ENCODE measurements at regions not wholly inside any gene's neighbourhood (a gene's known extent, or its start where the extent isn't known, plus 50 kb on each side); places are given as distances from the start of the nearest gene placed in this dataset.
A peak's percentile ranks its signal among the peaks of the same experiment; 100 is the strongest.
"Not testable (repeated sequence)": the region's sequence is repeated elsewhere in the genome, so short reads cannot be mapped to it uniquely, and the experiment has no call there.

- DNase-seq: no peak
- no peak for TF ChIP-seq GATA1 (IDR thresholded peaks at IDR 0.05; ENCODE audit: low read depth, low read length)
- no peak for TF ChIP-seq POLR2A (IDR thresholded peaks at IDR 0.05; ENCODE audit: low read length)
Observed at GRCh38 chr18:78796693-78797455, 182.7 kb upstream of the SALL3 start.

GRCh38 chr18:78797499-78797898 is 182.1 kb upstream of the SALL3 start:
- no peak for TF ChIP-seq GATA1 (IDR thresholded peaks at IDR 0.05; ENCODE audit: low read depth, low read length)
- TF ChIP-seq POLR2A (IDR thresholded peaks at IDR 0.05; ENCODE audit: low read length): no peak
- DNase-seq: no peak

- no peak for DNase-seq
- TF ChIP-seq POLR2A (IDR thresholded peaks at IDR 0.05; ENCODE audit: low read length) (no peak), GATA1 (IDR thresholded peaks at IDR 0.05; ENCODE audit: low read depth, low read length) (no peak)
Observed at GRCh38 chr18:78798402-78799175, 181.0 kb upstream of the SALL3 start.

GRCh38 chr18:78799382-78800089 is 180.1 kb upstream of the SALL3 start:
- TF ChIP-seq GATA1 (IDR thresholded peaks at IDR 0.05; ENCODE audit: low read depth, low read length) (no peak), POLR2A (IDR thresholded peaks at IDR 0.05; ENCODE audit: low read length) (no peak)
- DNase-seq: no peak

GRCh38 chr18:78800102-78800851 is 179.3 kb upstream of the SALL3 start:
- DNase-seq: not testable (repeated sequence)

- TF ChIP-seq GATA1 (IDR thresholded peaks at IDR 0.05; ENCODE audit: low read depth, low read length) (no peak), POLR2A (IDR thresholded peaks at IDR 0.05; ENCODE audit: low read length) (no peak)
- DNase-seq: no peak
Observed at GRCh38 chr18:78801011-78801410, 178.6 kb upstream of the SALL3 start.

- TF ChIP-seq GATA1 (IDR thresholded peaks at IDR 0.05; ENCODE audit: low read depth, low read length) (no peak), POLR2A (IDR thresholded peaks at IDR 0.05; ENCODE audit: low read length) (no peak)
- no peak for DNase-seq
Observed at GRCh38 chr18:78803104-78803503, 176.5 kb upstream of the SALL3 start.

GRCh38 chr18:78804206-78805030 is 175.2 kb upstream of the SALL3 start:
- no peak for TF ChIP-seq GATA1 (IDR thresholded peaks at IDR 0.05; ENCODE audit: low read depth, low read length)
- TF ChIP-seq POLR2A (IDR thresholded peaks at IDR 0.05; ENCODE audit: low read length): no peak
- DNase-seq: no peak

- TF ChIP-seq POLR2A (IDR thresholded peaks at IDR 0.05; ENCODE audit: low read length) (no peak), GATA1 (IDR thresholded peaks at IDR 0.05; ENCODE audit: low read depth, low read length) (no peak)
- DNase-seq: no peak
Observed at GRCh38 chr18:78805840-78806239, 173.8 kb upstream of the SALL3 start.

- TF ChIP-seq POLR2A (IDR thresholded peaks at IDR 0.05; ENCODE audit: low read length): no peak
- no peak for TF ChIP-seq GATA1 (IDR thresholded peaks at IDR 0.05; ENCODE audit: low read depth, low read length)
- DNase-seq: no peak
Observed at GRCh38 chr18:78807668-78808067, 171.9 kb upstream of the SALL3 start.

GRCh38 chr18:78809845-78810244 is 169.8 kb upstream of the SALL3 start:
- no peak for TF ChIP-seq GATA1 (IDR thresholded peaks at IDR 0.05; ENCODE audit: low read depth, low read length)
- TF ChIP-seq POLR2A (IDR thresholded peaks at IDR 0.05; ENCODE audit: low read length): no peak
- peak in 1 of 2 experiments; percentile 26 for DNase-seq

GRCh38 chr18:78810706-78811105 is 168.9 kb upstream of the SALL3 start:
- no peak for DNase-seq
- TF ChIP-seq POLR2A (IDR thresholded peaks at IDR 0.05; ENCODE audit: low read length): no peak
- TF ChIP-seq GATA1 (IDR thresholded peaks at IDR 0.05; ENCODE audit: low read depth, low read length): no peak

GRCh38 chr18:78812067-78812466 is 167.6 kb upstream of the SALL3 start:
- TF ChIP-seq GATA1 (IDR thresholded peaks at IDR 0.05; ENCODE audit: low read depth, low read length) (no peak), POLR2A (IDR thresholded peaks at IDR 0.05; ENCODE audit: low read length) (no peak)
- DNase-seq: no peak

All from erythroblast (primary cell).